NCI-H146 (cell line): ENCODE measurements at regions not wholly inside any gene's neighbourhood (a gene's known extent, or its start where the extent isn't known, plus 50 kb on each side); places are given as distances from the start of the nearest gene placed in this dataset.

ENCODE experiments used
- DNase-seq: peaks from one replicate; lab custom pipeline; 2025; lab: John Stamatoyannopoulos, UW

DNA sequence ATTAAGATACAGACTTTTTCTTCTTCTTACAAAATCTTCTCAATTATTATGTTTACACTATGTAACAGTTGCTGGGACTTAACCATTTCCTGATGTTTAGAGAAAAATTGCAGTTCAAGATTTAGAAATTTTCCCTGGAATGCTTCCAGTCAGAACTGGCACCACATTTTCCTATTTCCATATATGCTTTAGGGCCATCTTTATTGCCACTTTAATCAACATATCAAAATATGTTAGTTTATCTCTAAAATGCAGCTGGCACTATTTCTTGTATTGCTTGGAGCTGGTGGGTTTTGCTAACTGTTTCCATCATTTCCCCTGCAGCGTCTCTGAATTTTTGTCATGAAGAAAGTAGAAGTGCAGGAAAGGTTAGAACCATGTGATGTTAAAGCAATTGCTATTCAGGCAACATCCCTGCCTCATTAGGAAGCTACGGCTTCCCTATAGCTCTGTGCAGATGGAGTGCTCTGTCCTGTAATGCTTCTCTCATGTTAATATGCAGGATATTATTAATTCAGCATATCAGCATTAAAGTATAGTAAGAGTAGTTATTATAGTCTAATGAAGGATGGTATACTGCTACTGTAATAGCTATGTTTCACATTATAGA is 269.1 kb downstream of the MTRR start:
- DNase-seq = no peak

DNA sequence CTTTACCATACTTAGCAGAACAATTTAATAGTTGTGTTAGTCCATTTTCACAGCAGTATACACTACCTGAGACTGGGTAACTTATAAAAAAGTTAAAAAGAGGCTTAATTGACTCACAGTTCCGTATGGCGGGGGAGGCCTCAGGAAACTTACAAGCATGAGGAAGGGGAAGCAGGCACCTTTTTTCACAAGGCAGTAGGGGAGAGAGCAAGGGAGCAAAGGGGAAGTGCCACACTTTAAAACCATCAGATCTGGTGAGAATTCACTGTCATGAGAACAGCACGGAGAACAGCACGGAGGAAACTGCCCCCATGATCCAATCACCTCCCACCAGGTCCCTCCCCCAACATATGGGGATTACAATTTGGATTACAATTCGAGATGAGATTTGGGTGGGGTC is 269.9 kb downstream of the MTRR start:
- DNase-seq = no peak

DNA sequence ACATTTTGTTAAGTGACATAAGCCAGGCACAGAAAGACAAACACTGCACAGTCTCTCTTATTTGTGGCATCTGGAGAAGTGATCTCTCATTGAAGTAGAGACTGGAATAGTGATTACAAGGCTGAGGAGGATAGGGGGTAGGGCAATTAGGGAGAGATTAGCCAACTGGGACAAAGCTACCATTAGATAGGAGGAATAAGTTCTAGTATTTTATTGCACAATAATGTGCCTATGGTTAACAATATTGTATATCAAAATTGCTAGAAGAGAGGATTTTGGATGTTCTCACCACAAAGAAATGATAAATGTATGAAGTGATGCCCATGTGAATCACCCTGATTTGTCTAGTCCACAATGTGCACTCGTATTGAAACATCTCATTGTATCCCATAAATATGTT is 281.8 kb downstream of the MTRR start:
- DNase-seq = no peak

DNA sequence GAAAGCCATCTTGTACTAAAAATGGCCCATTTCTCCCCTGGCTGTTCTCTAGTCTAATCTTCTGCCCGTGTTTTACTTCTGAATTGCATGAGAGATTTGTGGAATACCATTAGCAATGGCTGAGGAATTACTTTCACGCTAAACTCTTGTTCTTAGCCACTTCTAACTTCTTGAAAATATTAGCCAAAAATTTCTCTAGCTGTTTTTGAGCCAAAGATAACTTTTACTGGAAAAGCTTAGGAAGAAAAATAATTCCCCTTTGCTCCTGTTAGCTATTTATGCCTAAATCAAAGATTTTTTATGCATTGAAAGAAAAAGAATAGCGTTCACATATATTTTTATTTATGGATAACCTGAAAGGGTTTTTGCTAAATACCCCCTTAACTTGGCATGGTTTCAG is 287.8 kb downstream of the MTRR start:
- DNase-seq = no peak

DNA sequence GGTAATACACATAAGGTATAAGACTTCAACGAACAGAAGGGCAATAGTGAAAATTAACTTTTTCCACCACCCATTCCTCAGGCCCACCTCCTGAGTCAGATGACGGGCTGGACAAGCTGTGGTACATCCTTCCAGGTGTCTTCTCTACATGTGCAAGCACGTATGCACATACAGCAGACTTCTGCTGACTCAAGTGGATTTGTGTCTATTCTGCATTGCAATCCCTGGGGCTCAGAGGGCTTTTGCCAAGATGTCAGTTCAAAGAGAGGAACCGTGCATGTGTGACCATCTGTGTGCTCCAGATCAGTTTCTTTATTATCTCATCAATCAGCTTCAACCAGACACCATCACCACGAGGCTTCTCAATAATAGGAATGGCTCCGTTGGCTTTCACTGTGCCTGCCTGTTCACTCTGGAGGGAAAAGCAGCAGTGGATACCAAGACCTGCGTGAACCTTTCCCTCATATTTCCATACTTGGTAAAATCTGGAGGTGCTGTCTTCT is 288.4 kb downstream of the MTRR start:
- DNase-seq = no peak

DNA sequence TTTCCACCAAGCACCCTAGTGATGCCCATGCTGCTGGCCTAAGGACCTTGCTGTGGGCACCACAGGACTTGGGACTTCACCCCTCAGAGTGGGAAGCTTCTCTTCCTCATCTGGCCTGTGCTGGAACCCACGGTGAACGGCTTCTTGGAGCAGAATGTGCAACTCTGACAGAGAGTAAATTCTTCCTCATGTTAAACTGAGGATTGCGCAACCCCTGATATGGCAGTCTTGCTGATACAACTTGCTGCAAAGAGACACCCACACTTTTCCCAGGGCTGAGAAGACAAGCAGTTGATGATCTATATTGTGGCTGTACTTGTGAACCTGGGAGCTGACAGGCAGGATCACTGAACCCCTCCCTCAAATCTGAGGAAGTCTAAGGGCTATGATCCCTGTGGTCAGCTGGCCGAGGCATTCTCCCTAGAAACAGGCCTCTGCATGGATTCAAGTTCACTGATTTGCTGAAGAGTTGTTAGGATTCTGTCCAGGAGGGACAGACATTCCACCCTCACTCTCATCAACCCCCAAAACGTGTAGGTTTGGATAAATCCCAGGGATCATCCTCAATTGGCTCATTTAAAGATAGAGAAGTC is 307.2 kb downstream of the MTRR start:
- DNase-seq = no peak

GRCh38 chr5:8184455-8185063 is 315.6 kb downstream of the MTRR start:
- peak; percentile 86 for DNase-seq

- no peak for DNase-seq
Observed at GRCh38 chr5:8185852-8186251, 316.9 kb downstream of the MTRR start.

DNA sequence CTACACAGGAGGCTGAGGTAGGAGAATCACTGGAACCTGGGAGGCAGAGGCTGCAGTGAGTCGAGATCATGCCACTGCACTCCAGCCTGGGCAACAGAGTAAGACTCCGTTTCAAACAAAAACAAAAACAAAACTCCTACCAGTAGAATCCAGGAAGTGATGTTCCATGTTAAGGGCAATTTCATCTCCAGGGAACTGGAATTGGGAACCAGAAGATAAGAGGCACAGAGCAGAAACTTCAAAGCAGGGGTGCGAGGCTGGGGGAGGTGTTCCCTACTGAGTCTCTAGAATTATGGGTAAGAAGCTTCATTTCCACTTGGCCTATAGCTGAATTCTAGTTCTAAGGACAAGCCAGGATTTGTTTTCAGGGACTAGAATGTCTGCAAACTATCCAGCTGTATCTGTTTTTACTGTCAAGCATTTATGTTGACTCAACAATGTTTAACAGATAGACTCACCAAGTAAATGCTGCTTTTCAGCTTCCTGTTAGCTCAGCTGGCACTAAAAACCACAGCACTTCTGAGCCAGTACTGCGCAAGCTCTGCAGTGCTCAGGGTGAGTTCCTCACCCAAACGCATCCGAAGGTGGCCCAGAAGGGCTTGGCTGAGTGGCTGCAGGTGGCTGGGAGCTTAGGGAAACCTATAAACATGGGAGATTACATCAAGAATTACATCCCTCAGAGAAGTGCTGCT is 320.1 kb downstream of the MTRR start:
- peak; percentile 81 for DNase-seq

DNA sequence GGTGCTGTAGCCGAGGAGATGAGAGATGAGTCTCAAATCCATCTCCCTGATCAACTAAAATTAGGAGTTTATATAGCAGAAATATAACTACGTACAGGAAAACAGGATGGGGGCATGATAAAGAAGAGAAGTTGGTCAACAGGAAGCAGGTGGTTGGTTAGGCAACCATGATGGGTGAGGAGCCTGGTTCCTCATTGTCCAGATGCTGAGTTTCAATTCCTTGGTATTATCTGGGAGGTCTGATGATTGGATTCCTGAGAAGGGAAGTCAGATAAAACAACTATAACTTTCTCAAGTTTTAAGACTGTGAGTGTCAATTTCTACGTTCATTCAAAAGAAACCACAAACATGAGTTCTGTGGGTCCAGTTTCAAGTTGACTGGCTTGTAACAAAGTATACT is 323.9 kb downstream of the MTRR start:
- no peak for DNase-seq

- DNase-seq = no peak
Observed at GRCh38 chr5:8196061-8196460, 327.1 kb downstream of the MTRR start.

- DNase-seq = no peak
Observed at GRCh38 chr5:8208307-8208706, 339.4 kb downstream of the MTRR start.

- no peak for DNase-seq
Observed at GRCh38 chr5:8209500-8209899, 340.6 kb downstream of the MTRR start.

DNA sequence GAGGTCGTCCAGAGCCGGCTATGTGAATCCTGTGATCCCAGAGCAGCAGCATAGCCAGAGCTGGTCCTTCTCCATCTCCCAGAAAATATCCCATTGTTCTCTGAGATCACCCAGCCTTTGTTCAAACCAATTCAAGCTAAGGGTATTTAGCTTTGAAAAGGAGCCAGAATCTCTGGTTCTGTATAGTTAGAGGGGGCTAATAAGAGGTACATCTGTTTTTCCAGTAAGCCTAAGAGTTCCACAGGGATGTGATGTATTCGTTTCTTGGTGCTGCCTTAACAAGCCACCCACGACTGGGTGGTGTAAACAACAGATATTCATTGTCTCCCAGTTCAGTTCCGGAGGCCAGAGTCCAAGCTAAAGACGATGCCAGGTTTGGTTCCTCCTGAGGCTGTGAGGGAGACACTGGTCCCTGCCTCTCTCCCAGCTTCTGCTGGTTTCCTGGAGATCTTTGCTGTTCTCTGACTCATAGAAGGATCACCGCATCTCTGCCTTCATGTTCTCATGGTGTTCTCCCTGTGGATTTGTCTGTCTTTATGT is 344.8 kb downstream of the MTRR start:
- DNase-seq = no peak

GRCh38 chr5:8216921-8217320 is 348.0 kb downstream of the MTRR start:
- no peak for DNase-seq

GRCh38 chr5:8226148-8226547 is 357.2 kb downstream of the MTRR start:
- no peak for DNase-seq

DNA sequence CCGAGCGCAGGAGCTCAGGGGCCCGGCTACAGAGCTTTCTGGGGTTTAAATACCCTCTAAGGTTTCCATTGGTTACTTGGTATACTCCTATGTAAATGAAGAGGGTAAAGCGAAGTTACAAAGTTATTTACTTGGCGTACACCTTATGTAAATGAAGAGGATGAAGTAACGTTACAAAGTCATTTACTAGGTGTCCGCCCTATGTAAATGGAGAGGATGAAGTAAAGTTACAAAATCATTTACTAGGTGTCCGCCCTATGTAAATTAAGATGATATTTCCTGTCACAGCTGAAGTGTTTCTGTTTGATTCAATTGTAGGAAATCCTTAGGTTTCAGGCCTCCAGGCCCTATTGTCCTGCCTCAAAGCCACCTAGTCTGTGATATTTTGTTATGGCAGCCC is 358.2 kb downstream of the MTRR start:
- no peak for DNase-seq

DNA sequence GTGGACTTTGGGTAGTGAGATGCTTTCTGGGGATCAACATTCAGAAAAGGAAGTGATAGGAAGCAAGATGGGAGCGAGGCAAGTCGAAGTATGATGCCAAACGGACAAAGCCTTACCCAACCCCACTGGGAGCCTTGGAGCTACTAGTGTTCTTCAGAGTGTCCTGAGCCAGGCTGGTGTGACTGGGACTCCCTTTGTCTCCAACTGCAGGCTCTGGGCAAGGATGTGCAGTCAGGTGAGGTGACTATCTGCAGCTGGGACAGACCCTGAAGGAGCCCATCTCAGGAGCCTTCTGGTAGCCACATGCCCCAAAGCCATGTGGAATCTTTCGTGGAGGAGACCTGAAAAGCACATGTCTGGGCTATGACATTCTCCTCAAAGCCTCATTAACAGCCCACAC is 360.6 kb downstream of the MTRR start:
- DNase-seq = no peak

DNA sequence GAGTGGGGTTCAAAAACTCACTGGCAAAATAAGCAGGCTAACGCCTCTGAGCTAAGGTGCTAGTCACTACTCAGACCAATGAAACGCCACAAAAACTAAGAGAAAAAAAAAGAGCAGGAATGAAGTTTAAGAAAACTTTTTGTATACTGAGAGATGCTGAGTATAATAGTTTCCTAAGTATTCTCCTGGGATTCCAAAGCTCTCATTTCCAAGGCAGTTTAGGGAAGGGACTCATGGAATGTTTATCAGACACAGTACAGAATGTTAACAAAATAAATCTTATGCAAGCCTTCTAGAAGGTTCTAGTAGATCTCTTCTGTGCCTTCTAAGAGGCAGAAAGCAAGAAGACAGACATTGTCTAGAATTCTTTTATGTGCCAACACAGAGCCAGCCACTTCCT is 361.9 kb downstream of the MTRR start:
- no peak for DNase-seq

- DNase-seq = no peak
Observed at GRCh38 chr5:8233479-8233878, 364.5 kb downstream of the MTRR start.

GRCh38 chr5:8234179-8234770 is 365.3 kb downstream of the MTRR start:
- no peak for DNase-seq

- DNase-seq = no peak
Observed at GRCh38 chr5:8238080-8238479, 369.1 kb downstream of the MTRR start.
